Urinary bladder (tissue), 3 donors: ENCODE measurements at regions not wholly inside any gene's neighbourhood (a gene's known extent, or its start where the extent isn't known, plus 50 kb on each side); places are given as distances from the start of the nearest gene placed in this dataset.

Experiments
- DNase-seq: peaks from one replicate; pipeline ENCODE4 v3.0.0-alpha.2; 2015; ENCODE audit errors: extremely low spot score
- H3K27ac ChIP-seq: one replicate; pipeline ENCODE4 v1.5.1; 2013; ENCODE audit warnings: low read depth, mild to moderate bottlenecking, moderate library complexity
- H3K36me3 ChIP-seq: one replicate; pipeline ENCODE4 v1.6.1; 2013; ENCODE audit warnings: mild to moderate bottlenecking, moderate library complexity; ENCODE audit not compliant: insufficient read depth
- H3K4me1 ChIP-seq: one replicate; pipeline ENCODE4 v1.6.1; 2013; ENCODE audit warnings: mild to moderate bottlenecking, moderate library complexity; ENCODE audit not compliant: insufficient read depth
- H3K4me3 ChIP-seq: one replicate; pipeline ENCODE4 v1.5.1; 2013; ENCODE audit warnings: low read depth, low read length
- WGBS: extraction: QIAGEN DNeasy Blood & Tissue Kit; methylation state at CpG from one replicate; pipeline ENCODE4 v1.1.7; 2013; 5-methylcytosine and 5-hydroxymethylcytosine counted together
- donor health status: healthy with polysubstance abuse.
- donor health status: healthy.

DNA sequence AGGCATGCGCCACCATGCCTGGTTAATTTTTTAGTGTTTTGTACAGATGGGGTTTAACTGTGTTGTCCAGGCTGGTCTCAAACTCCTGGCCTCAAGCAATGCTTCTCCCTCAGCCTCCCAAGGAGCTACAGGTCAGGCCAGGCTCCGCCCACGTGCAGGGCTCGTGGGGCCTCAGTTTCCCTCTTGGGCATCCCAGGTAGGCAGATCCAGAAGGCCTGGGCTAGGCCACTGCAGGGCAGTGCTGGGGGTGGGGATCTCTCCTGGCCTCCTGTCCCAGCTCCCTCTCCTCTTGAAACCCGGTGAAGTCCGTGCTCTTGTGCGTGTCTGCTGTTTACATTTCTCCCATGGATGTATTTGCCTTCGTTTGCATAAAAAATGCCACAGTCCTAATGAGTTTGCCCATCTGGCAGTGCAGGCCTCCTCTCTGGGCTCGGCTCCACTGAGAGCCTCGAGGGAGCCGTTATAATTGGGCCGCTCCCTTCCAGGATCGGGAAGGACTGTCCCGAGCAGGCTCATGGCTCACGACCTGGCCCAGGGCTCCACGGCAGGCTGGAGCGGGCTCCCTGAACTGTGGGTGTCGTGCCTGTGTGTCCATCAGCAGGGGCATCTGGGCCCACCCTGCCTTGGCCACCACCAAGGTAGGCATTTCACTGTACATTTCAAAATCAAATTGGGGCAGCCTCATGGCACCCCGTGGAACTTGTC lies 52.6 kb upstream of the RUFY1 start:
- 57% methylated on average over 19 of the region's 19 CpGs for WGBS
- Histone ChIP-seq H3K4me3 (no peak overlapping the region), H3K4me1 (no peaks in the 10 kb centered on the region), H3K27ac (no peak overlapping the region), H3K36me3 (no peaks in the 10 kb centered on the region)
- DNase-seq: no peak

DNA sequence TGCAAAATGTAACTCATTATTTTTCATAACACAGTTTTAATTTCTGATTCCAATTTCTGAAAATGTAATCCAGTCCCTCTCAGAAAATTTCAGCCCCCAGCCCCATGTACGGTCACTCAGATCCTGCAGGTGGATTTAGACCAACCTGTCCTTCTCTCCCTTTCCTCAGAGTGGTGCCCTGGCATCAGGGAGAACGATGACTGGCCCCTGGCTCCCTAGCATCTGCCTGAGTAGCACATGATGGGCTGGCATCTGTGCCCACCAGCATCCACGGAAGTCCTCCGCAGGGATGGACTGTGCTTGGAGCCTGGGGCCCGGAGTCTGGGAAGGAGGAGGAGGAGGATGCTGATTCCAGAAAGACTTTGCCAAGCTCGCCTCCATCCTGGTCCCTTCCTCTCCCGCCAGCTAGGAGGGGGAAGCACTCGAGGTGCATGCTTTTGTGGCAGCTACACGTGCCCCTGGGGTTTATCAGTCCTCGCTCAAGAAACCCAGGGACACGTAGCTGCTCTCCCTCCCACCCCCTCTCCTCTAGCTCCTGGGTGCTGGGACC lies 54.4 kb upstream of the RUFY1 start:
- 60% methylated on average over 11 of the region's 11 CpGs for WGBS
- Histone ChIP-seq H3K27ac (no peak overlapping the region), H3K4me1 (no peaks in the 10 kb centered on the region), H3K36me3 (no peaks in the 10 kb centered on the region), H3K4me3 (no peak overlapping the region)
- DNase-seq: no peak

DNA sequence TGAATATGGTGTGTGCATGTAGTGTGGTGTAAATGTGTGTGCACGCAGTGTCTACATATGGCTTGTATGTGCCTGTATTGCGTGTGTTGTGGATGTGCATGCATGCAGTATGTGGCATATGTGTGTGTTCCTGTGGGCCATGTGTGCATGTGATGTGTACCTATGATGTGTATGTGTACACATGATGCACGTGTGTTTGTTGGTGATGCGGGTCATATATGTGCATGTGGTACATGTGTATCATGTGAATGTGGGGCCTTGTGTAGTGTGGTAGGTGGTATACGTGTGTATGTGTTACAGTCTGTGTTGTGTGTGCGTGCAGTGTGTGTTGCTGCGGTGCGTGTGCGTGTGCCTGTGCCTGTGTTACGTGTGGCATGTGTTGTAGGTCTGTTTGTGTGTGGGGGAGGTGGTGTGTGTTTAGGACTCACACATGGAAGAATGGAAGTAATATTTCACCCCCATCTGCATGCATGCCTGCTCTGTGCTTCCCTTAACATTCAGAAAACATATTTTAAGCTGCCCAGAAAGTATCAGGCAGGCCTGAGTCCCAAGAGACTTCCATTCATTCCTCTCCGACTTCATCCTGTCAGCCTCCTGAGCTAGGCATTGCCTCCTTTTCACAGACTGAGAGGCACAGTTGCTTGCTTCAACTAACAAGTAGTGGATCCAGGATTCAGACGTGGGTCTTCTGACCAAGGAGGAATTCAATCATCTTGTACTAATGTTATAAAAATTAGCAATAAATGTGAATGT lies 55.4 kb upstream of the RUFY1 start:
- no peak for DNase-seq
- Histone ChIP-seq H3K4me3 (no peak overlapping the region), H3K4me1 (no peaks in the 10 kb centered on the region), H3K36me3 (no peaks in the 10 kb centered on the region), H3K27ac (no peak overlapping the region)
- WGBS: 75% methylated on average over 12 of the region's 12 CpGs

DNA sequence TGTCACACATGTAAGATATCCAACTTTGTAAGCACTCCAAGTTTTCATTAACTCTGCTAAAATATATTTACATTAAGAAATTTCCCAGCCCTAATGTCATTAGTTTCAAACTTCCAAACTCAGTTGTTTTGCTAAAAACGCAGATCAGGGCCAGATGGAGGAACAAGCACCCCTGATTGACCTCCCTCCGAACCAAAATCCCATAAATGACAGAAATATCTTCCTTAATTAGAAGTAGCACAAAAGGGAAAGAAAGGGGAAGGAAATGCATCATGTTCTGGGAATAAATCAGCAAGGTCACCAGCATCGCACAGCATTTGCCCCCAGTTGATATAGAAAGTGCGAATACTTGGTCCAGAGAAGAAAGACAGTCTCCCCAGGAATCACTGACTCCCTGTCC lies 61.4 kb upstream of the RUFY1 start:
- H3K4me3 ChIP-seq: no peak overlapping the region
- no peaks in the 10 kb centered on the region for H3K4me1 ChIP-seq
- peak; percentile 41 for DNase-seq
- H3K36me3 ChIP-seq: no peaks in the 10 kb centered on the region
- no peak overlapping the region for H3K27ac ChIP-seq
- WGBS: 37% methylated on average over 4 of the region's 4 CpGs

DNA sequence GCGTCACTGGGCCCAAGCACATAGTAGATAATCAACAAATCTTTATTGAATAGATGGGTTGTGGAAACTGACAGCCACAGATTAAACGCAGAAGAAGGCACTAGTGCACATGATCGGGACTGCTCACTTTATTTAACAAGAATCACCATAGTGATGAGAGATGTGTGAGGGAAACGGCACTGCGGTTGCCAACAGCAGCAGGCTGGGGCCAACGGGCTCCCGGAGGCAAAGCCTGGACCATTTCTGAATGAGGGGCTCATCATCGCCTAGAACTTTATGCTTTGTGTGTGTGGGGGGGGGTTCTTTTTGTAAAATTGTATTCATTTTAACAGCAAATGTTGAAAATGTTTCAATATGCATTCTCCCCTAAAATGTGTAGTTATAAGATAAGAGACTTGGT lies 61.9 kb upstream of the RUFY1 start:
- DNase-seq: no peak
- no peak overlapping the region for H3K27ac ChIP-seq
- H3K4me1 ChIP-seq: no peaks in the 10 kb centered on the region
- 27% methylated on average over 8 of the region's 8 CpGs for WGBS
- no peaks in the 10 kb centered on the region for H3K36me3 ChIP-seq
- no peak overlapping the region for H3K4me3 ChIP-seq

DNA sequence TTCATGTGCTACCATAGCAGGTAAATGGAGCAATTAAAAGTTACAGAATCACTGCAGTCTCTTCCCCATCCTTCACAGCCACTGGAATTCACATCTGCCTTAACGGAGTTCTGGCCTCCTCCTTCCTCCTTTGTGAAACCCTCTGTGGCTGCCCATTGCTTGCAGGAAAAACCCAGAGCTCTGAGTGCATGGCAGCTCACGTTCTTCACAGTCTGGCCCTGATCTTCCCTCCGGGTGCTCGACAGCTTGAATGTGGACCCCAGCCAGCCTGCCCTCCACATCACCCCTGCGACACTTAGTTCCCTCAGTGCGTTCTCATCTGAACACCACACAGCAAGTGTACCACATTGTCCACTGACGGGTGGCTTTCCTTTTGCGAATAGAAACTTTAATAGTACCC lies 63.2 kb upstream of the RUFY1 start:
- Histone ChIP-seq H3K4me1 (no peaks in the 10 kb centered on the region), H3K36me3 (no peaks in the 10 kb centered on the region), H3K4me3 (no peak overlapping the region), H3K27ac (no peak overlapping the region)
- no peak for DNase-seq
- WGBS: 86% methylated on average over 8 of the region's 8 CpGs

DNA sequence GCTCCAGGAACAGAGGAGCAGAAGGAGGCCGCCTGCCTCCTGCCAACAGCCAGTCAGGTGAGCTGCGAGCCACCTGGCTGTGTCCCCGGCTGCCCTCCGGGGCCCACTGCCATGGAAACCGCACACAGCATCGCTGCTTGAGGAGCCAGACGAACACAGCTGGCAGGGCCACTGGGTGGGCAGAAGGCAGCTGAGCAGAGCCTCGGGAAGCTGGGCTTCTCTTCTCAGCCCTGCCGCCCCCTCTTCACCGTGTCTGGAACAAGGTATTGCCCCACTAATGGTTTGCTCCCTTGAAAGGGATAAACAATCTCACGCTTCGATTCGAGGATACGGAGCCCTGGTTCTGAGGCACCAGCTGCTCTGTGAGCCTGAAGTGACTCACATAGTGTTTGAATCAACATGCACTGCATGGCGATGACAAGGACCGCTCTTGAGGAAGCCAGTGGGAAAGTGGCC lies 63.7 kb upstream of the RUFY1 start:
- H3K36me3 ChIP-seq: no peaks in the 10 kb centered on the region
- 63% methylated on average over 16 of the region's 16 CpGs for WGBS
- no peak overlapping the region for H3K27ac ChIP-seq
- H3K4me3 ChIP-seq: no peak overlapping the region
- DNase-seq: no peak
- H3K4me1 ChIP-seq: no peaks in the 10 kb centered on the region

DNA sequence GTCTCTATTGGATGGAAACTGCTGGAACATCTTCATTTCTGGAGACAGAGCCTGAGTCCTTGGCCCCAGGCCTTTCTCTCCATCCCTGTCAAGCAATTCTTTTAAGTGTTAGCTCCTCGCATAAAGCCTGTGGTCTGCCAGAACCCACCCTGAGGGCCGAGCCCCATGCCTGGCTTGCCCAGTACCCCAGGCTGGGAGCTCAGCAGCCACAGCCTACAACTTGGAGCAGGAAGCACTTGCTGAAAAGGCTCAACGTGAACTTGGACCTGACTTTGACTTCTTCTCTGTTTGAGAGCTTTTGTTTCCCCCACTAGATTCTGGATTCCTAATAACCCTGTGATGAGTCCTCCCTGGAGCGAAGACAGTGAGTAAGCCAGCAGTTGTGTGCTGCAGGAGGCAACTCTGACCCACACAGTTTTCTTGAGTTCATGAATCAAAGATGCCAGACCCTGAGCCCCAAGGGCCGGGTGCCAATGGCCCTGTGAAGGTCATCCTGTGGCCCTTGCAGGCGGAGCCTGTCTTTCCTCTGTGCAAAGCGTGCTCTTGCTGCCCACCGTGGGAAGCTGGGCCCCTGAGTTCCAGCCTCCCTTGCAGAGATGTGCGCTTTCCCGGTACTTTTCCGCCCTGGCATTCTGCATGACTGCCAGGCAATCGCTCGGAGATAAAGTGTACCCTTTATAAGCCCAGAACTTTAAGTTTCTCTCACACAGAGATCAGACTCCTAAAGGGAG lies 64.3 kb upstream of the RUFY1 start:
- no peak overlapping the region for H3K4me3 ChIP-seq
- H3K27ac ChIP-seq: no peak overlapping the region
- no peak for DNase-seq
- no peaks in the 10 kb centered on the region for H3K36me3 ChIP-seq
- WGBS: 78% methylated on average over 13 of the region's 13 CpGs
- H3K4me1 ChIP-seq: no peaks in the 10 kb centered on the region

DNA sequence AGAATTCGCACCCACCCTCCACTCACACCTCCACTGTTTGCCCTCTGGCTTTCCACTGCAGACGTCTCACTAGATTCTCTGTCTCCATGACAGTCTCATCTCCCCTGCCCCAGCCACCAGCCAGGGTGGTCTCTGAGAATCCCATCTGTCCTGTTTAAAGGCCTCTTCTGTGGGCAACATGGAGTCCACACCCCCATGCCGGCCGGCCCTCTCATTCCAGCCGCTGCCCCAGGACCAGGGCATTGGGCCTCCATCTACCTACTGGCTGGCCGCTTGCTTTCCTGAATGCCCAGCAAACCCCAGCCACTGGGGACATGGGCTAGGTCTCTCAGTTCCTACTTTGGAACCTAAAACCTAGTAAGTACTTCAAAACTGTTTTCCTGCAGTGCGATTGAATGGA lies 65.6 kb upstream of the RUFY1 start:
- no peaks in the 10 kb centered on the region for H3K36me3 ChIP-seq
- DNase-seq: no peak
- 96% methylated on average over 7 of the region's 7 CpGs for WGBS
- no peak overlapping the region for H3K27ac ChIP-seq
- H3K4me3 ChIP-seq: no peak overlapping the region
- H3K4me1 ChIP-seq: no peaks in the 10 kb centered on the region

DNA sequence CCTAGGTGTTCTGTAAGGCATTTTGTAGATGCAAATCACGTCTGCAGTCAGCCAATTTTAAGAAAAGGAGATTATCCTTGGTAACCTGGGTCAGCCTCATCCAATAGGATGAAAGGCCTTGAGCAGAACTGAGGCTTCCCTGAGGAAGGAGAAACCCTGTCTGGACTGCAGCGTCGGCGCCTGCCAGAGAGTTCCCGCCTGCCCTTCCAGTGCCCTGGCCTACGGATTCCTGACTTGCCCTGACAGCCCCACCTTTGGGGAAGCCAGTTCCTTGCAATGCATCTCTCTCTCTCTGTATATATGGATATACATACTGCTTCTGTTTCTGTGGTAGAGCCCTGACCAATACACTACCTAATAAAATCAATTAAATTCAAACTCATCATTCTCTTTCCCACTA lies 66.2 kb upstream of the RUFY1 start:
- no peaks in the 10 kb centered on the region for H3K36me3 ChIP-seq
- no peak overlapping the region for H3K4me3 ChIP-seq
- 76% methylated on average over 6 of the region's 6 CpGs for WGBS
- no peaks in the 10 kb centered on the region for H3K4me1 ChIP-seq
- no peak for DNase-seq
- H3K27ac ChIP-seq: no peak overlapping the region

DNA sequence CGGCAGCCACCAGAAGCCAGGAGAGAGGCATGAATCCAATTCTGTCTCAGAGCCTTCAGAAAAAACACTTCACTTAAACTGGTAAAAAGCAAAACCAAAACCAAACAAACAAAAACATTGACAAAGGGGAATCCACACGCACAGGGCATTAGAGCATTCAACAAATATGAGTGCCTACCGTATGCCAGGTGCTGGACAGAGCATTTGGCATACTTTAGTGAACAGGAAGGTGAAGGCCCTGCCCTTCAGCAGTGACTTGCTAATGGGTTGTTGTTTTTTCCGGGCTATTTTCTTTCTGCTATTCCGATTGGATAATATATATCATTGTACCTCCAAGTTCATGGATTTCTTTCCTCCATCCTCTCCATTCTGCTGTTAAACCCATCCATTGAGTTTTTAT lies 71.7 kb upstream of the RUFY1 start:
- Histone ChIP-seq H3K36me3 (no peaks in the 10 kb centered on the region), H3K4me3 (no peak overlapping the region), H3K4me1 (no peaks in the 10 kb centered on the region), H3K27ac (no peak overlapping the region)
- 89% methylated on average over 5 of the region's 5 CpGs for WGBS
- DNase-seq: no peak

DNA sequence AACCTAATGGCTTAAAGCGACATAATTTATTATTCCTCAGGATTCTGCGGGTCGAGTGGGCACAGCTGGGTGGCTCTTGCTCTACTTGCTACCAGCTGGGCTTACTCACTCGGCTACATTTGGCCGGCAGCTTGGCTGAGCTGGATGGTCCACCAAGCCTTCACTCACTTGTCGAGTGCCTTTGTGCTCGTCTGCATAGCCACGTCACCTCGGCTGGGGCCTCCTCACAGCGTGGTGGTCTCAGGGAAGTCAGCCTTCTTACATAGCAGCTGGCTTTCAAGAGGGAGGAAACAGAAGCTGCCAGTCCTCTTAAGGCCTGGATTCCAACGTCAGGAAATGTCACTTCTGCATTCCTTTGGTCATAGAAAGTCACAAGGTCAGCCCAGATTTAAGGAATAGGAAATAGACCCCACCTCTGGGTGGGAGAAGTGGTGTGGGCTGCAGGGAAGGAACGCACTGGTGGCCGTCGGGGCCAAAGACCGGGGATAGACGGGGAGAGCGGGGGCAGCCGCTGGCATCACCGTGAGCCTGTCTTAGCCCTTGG lies 75.1 kb upstream of the RUFY1 start:
- H3K36me3 ChIP-seq: no peaks in the 10 kb centered on the region
- H3K4me3 ChIP-seq: no peak overlapping the region
- 52% methylated on average over 19 of the region's 19 CpGs for WGBS
- no peak overlapping the region for H3K27ac ChIP-seq
- no peaks in the 10 kb centered on the region for H3K4me1 ChIP-seq
- DNase-seq: peak; percentile 18

DNA sequence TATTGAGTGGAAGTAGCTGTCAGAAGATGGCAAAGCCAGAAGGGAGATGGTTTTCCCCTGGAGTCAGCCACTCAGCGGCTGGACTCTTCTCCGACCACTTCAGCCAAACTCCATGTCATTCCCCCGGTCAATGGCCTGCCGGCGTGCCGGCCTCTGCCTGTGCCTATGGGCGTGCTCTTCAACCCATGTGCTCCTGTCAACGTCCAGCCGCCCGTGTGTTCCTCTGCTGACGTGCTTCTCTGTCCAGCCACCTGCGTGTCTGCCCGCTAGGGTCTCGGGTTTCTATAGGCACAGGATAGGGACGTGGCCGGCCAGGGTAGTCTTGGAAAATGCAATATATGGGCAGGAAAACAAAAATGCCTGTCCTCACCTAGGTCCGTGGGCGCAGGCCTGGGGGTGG lies 77.7 kb upstream of the RUFY1 start:
- 82% methylated on average over 18 of the region's 18 CpGs for WGBS
- Histone ChIP-seq H3K36me3 (no peaks in the 10 kb centered on the region), H3K4me3 (no peak overlapping the region), H3K4me1 (no peaks in the 10 kb centered on the region), H3K27ac (no peak overlapping the region)
- DNase-seq: no peak
